A549 (cell line): ENCODE measurements at regions not wholly inside any gene's neighbourhood (a gene's known extent, or its start where the extent isn't known, plus 50 kb on each side); places are given as distances from the start of the nearest gene placed in this dataset.

ENCODE experiments used
- ATAC-seq, 2 experiments: fragments of 200-7000 bp in 1 of 2; fragments of >200 bp in 1 of 2; cut with Nextera tagmentation in 1 of 2; cut with Tn5 transposase in 1 of 2; 3 replicates each; pipeline versions ENCODE4 v1.8.0 to v1.9.1; 2018 to 2020; ENCODE audit warnings: mild to moderate bottlenecking in 1 of 2, moderate library complexity in 1 of 2
- CTCF ChIA-PET: fragments of 300-600 bp; sonication (Branson Sonifier 250); formaldehyde crosslinking; extraction: SDS; loops from one replicate; lab custom pipeline; 2021; ENCODE audit warnings: antibody characterized with exemption, inconsistent platforms; lab: Yijun Ruan, JAX
- POLR2A ChIA-PET: fragments of 350-600 bp; formaldehyde crosslinking; extraction: SDS; loops from one replicate; lab custom pipeline; 2021; ENCODE audit warnings: antibody characterized with exemption, inconsistent platforms; lab: Yijun Ruan, JAX
- DNase-seq, 2 experiments: peaks; one replicate each; pipeline versions ENCODE4 v3.0.0 to v3.0.0-alpha.2; 2011 to 2016; ENCODE audit warnings: low read depth in 1 of 2, low spot score in 1 of 2
- FAIRE-seq: peaks from 2 replicates; lab custom pipeline; 2011; peaks lifted over from hg19 to GRCh38; lab: Jason Lieb, UNC
- H3K27ac ChIP-seq, 2 experiments: fragments of >200 bp; sonication (Bioruptor Twin); formaldehyde crosslinking; 3 replicates each; pipeline ENCODE4 v1.5.1; 2016 to 2017
- H3K4me1 ChIP-seq: fragments of >200 bp; sonication (Bioruptor Twin); formaldehyde crosslinking; 3 replicates; pipeline ENCODE4 v1.6.1; 2016
- H3K4me2 ChIP-seq: fragments of >200 bp; sonication (Bioruptor Twin); formaldehyde crosslinking; 3 replicates; pipeline ENCODE4 v1.6.1; 2016
- H3K4me3 ChIP-seq: fragments of >200 bp; sonication (Bioruptor Twin); formaldehyde crosslinking; 3 replicates; pipeline ENCODE4 v1.5.1; 2016
- H3K9me3 ChIP-seq: fragments of >200 bp; sonication (Bioruptor Twin); formaldehyde crosslinking; 3 replicates; pipeline ENCODE4 v1.6.1; 2016
- CBX2 ChIP-seq: fragments of 200-600 bp; sonication (generic); IDR thresholded peaks from 2 replicates; pipeline ENCODE4 v1.6.1; 2016; ENCODE audit warnings: low read depth, mild to moderate bottlenecking, borderline replicate concordance
- CEBPB ChIP-seq, 2 experiments: fragments of >200 bp in 1 of 2; sonication (Bioruptor Twin) in 1 of 2; formaldehyde crosslinking in 1 of 2; IDR thresholded peaks; 2 replicates each; pipeline ENCODE4 v1.6.1; 2012 to 2016
- CHD4 ChIP-seq: fragments of 200-600 bp; sonication (generic); IDR thresholded peaks from 2 replicates; pipeline ENCODE4 v1.6.1; 2016; ENCODE audit warnings: antibody characterized with exemption, mild to moderate bottlenecking, borderline replicate concordance
- ELK1 ChIP-seq: fragments of 150-350 bp; IDR thresholded peaks from 2 replicates; pipeline ENCODE4 v1.6.1; 2014; ENCODE audit warnings: low read depth, mild to moderate bottlenecking, low read length
- FOSB ChIP-seq: fragments of 250-450 bp; sonication (Bioruptor Pico); IDR thresholded peaks from 2 replicates; pipeline ENCODE4 v1.5.0; 2020; ENCODE audit warnings: mild to moderate bottlenecking, moderate library complexity
- FOSL2 ChIP-seq, 2 experiments: fragments of 450-650 bp in 1 of 2; fragments of >200 bp in 1 of 2; sonication (Bioruptor Twin) in 1 of 2; formaldehyde crosslinking; IDR thresholded peaks; 2 replicates each; pipeline versions ENCODE4 v1.5.0 to v1.6.1; 2016 to 2020; ENCODE audit warnings: mild to moderate bottlenecking in 1 of 2, moderate library complexity in 1 of 2
- FOXS1 ChIP-seq: fragments of 250-450 bp; sonication (Bioruptor Pico); IDR thresholded peaks from 2 replicates; pipeline ENCODE4 v1.5.0; 2020; ENCODE audit warnings: mild to moderate bottlenecking, moderate library complexity
- HES2 ChIP-seq: fragments of >200 bp; sonication (Bioruptor Twin); formaldehyde crosslinking; IDR thresholded peaks from 2 replicates; pipeline ENCODE4 v1.6.1; 2016
- HEYL ChIP-seq: fragments of 250-450 bp; sonication (Bioruptor Pico); IDR thresholded peaks from 2 replicates; pipeline ENCODE4 v1.8.0; 2021; ENCODE audit warnings: mild to moderate bottlenecking, moderate library complexity
- HOXA7 ChIP-seq: fragments of 250-450 bp; sonication (Bioruptor Pico); IDR thresholded peaks from 2 replicates; pipeline ENCODE4 v1.5.0; 2020; ENCODE audit warnings: mild to moderate bottlenecking, moderate library complexity
- HOXB5 ChIP-seq: fragments of 250-450 bp; sonication (Bioruptor Pico); IDR thresholded peaks from 2 replicates; pipeline ENCODE4 v1.5.0; 2020; ENCODE audit warnings: mild to moderate bottlenecking, moderate library complexity
- KDM1A ChIP-seq: fragments of 200-600 bp; sonication (generic); IDR thresholded peaks from 2 replicates; pipeline ENCODE4 v1.6.1; 2016; ENCODE audit warnings: low read depth, mild to moderate bottlenecking
- MYC ChIP-seq: IDR thresholded peaks from 2 replicates; pipeline ENCODE4 v1.6.1; 2012; ENCODE audit warnings: mild to moderate bottlenecking, inconsistent platforms, low read length, improper control_type of control experiment, borderline replicate concordance
- PBX3 ChIP-seq: IDR thresholded peaks from 2 replicates; pipeline ENCODE4 v1.6.1; 2012
- POLR2AphosphoS2 ChIP-seq: conservative IDR thresholded peaks from 2 replicates; pipeline ENCODE4 v1.6.1; 2012; ENCODE audit warnings: low read length, improper control_type of control experiment, inconsistent platforms
- RFX5 ChIP-seq: fragments of 450-650 bp; IDR thresholded peaks from 2 replicates; pipeline ENCODE4 v1.7.1; 2014; ENCODE audit warnings: antibody characterized with exemption, mild to moderate bottlenecking, moderate library complexity
- TFCP2L1 ChIP-seq: fragments of 250-450 bp; sonication (Bioruptor Pico); IDR thresholded peaks from 2 replicates; pipeline ENCODE4 v1.5.0; 2021; ENCODE audit warnings: mild to moderate bottlenecking
- TP53 ChIP-seq: fragments of 250-450 bp; sonication (Bioruptor Pico); IDR thresholded peaks from 2 replicates; pipeline ENCODE4 v1.5.0; 2021; ENCODE audit warnings: mild to moderate bottlenecking, moderate library complexity
- ZFP36 ChIP-seq: fragments of 450-650 bp; IDR thresholded peaks from 2 replicates; pipeline ENCODE4 v1.6.1; 2014; ENCODE audit warnings: borderline replicate concordance; ENCODE audit not compliant: partially characterized antibody
- ZSCAN20 ChIP-seq: fragments of 250-450 bp; sonication (Bioruptor Pico); IDR thresholded peaks from 2 replicates; pipeline ENCODE4 v1.8.0; 2022; ENCODE audit warnings: mild to moderate bottlenecking, moderate library complexity
- whole genome bisulfite sequencing: methylation state at CpG from one replicate; pipeline ENCODE4 v1.1.6; 2017; ENCODE audit errors: missing lambda C conversion rate; 5-methylcytosine and 5-hydroxymethylcytosine counted together
- TF ChIP-seq, protein P1 (sequence below): fragments of 250-450 bp; sonication (Bioruptor Pico); IDR thresholded peaks from 2 replicates; pipeline ENCODE4 v1.5.0; 2021; ENCODE audit warnings: mild to moderate bottlenecking, moderate library complexity, borderline replicate concordance

DNA sequence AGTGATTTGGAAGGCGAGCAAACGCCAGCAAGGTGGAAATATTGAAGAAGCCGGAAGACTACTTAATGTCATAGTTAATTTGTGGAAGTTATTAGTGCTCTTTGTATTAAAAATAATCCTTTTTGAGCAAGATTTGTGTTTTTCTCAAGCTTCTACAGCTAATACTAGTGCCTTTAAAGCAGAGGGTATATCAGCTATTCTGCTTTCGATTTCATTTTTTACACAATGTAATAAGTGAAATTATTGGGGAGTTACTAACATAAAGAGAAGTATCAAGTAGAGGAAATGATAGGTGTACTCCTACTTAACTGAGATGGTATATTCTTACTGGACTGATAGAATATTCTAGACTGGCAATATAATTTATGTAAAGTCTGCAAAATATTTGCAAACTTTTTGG lies 392.4 kb upstream of the DCN start (continued):
- TF ChIP-seq RFX5: no peak
- no peak for TF ChIP-seq CEBPB (IDR thresholded peaks at IDR 0.05)

- 0 out of 3 replicates have a peak, but pooled peaks cover 3% of the 10 kb centered on the region for H3K4me1 ChIP-seq
- ChIA-PET CTCF (interaction anchor here (1.1 kb wide), 1 partner anchor 12 kb away, joined by 4 read pairs; no protein-coding TSS in a partner anchor), POLR2A (interaction anchor here (1.5 kb wide), 1 partner anchor 571 kb away, joined by 5 read pairs; the partner anchor contains the start of gene BTG1)
- FAIRE-seq (no peak), ATAC-seq (no peak), DNase-seq (no peak)
- no peaks in the 10 kb centered on the region for H3K9me3 ChIP-seq
- WGBS: 82% methylated on average over 1 of the region's 1 CpG
- no peak overlapping the region for H3K4me2 ChIP-seq
- no peak overlapping the region for H3K27ac ChIP-seq
- TF ChIP-seq HOXA7 (CRISPR knock-in tag) (no peak), FOSL2 (IDR thresholded peaks at IDR 0.05) (no peak), FOSL2 (CRISPR knock-in tag; IDR thresholded peaks at IDR 0.05) (no peak), HEYL (CRISPR knock-in tag) (no peak), ZFP36 (no peak), ELK1 (no peak), PBX3 (no peak), FOSB (no peak)
- H3K4me3 ChIP-seq: no peak overlapping the region
Observed at GRCh38 chr12:91574391-91574790, 391.8 kb upstream of the DCN start.

- 65% methylated on average over 3 of the region's 3 CpGs for WGBS
- Histone ChIP-seq H3K27ac (no peak overlapping the region), H3K4me2 (no peak overlapping the region), H3K4me1 (no peaks in the 10 kb centered on the region)
- FAIRE-seq: no peak
- no peak for DNase-seq
- POLR2A ChIA-PET: no interaction called here
- TF ChIP-seq HOXB5: no peak
- no peak for TF ChIP-seq CEBPB (IDR thresholded peaks at IDR 0.05)
- TF ChIP-seq, protein P1, sequence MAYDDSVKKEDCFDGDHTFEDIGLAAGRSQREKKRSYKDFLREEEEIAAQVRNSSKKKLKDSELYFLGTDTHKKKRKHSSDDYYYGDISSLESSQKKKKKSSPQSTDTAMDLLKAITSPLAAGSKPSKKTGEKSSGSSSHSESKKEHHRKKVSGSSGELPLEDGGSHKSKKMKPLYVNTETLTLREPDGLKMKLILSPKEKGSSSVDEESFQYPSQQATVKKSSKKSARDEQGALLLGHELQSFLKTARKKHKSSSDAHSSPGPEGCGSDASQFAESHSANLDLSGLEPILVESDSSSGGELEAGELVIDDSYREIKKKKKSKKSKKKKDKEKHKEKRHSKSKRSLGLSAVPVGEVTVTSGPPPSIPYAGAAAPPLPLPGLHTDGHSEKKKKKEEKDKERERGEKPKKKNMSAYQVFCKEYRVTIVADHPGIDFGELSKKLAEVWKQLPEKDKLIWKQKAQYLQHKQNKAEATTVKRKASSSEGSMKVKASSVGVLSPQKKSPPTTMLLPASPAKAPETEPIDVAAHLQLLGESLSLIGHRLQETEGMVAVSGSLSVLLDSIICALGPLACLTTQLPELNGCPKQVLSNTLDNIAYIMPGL: no peak
- no peak for TF ChIP-seq POLR2AphosphoS2
- no peak for TF ChIP-seq HES2
- no peak for TF ChIP-seq KDM1A
- no peak for TF ChIP-seq CHD4
- no peak for TF ChIP-seq TP53 (CRISPR knock-in tag)
- TF ChIP-seq ZFP36: no peak
- no peak for TF ChIP-seq ZSCAN20
- no peak for TF ChIP-seq FOSL2 (IDR thresholded peaks at IDR 0.05)
- no peak for TF ChIP-seq FOSL2 (CRISPR knock-in tag; IDR thresholded peaks at IDR 0.05)
- no peak for TF ChIP-seq CBX2
- no peak for TF ChIP-seq MYC
- TF ChIP-seq TFCP2L1 (CRISPR knock-in tag): no peak
- TF ChIP-seq FOXS1 (CRISPR knock-in tag): no peak
- TF ChIP-seq, all 56 proteins: peak for 0
- ATAC-seq: no peak
- Histone ChIP-seq H3K4me3 (no peak overlapping the region), H3K9me3 (no peaks in the 10 kb centered on the region)
- CTCF ChIA-PET: interaction anchor here (0.7 kb wide), 1 partner anchor 46 kb away, joined by 4 read pairs; no protein-coding TSS in a partner anchor
Observed at GRCh38 chr12:91572869-91573268, 390.3 kb upstream of the DCN start.
